ENCODE measurements at regions not wholly inside any gene's neighbourhood (a gene's known extent, or its start where the extent isn't known, plus 50 kb on each side); places are given as distances from the start of the nearest gene placed in this dataset.
"Not testable (repeated sequence)": the region's sequence is repeated elsewhere in the genome, so short reads cannot be mapped to it uniquely, and the experiment has no call there.

- DNase-seq = no peak
Observed at GRCh38 chr5:145056800-145057199, 778.3 kb downstream of the PRELID2 start.

GRCh38 chr5:145050181-145050580 is 785.0 kb downstream of the PRELID2 start:
- DNase-seq = no peak

- DNase-seq = no peak
Observed at GRCh38 chr5:145044970-145045369, 790.2 kb downstream of the PRELID2 start.

GRCh38 chr5:145028626-145029025 is 806.5 kb downstream of the PRELID2 start:
- DNase-seq = no peak

GRCh38 chr5:145027286-145027685 is 807.9 kb downstream of the PRELID2 start:
- no peak for DNase-seq

GRCh38 chr5:145025775-145026174 is 809.4 kb downstream of the PRELID2 start:
- no peak for DNase-seq

- DNase-seq = no peak
Observed at GRCh38 chr5:145015146-145015545, 820.0 kb downstream of the PRELID2 start.

- no peak for DNase-seq
Observed at GRCh38 chr5:145014109-145014508, 821.0 kb downstream of the PRELID2 start.

GRCh38 chr5:145010834-145011233 is 824.3 kb downstream of the PRELID2 start:
- DNase-seq = no peak

- DNase-seq = no peak
Observed at GRCh38 chr5:145008876-145009530, 826.1 kb downstream of the PRELID2 start.

- not testable (repeated sequence) for DNase-seq
Observed at GRCh38 chr5:144994356-144994755, 823.7 kb downstream of the KCTD16 start.

GRCh38 chr5:144983101-144983500 is 812.4 kb downstream of the KCTD16 start:
- no peak for DNase-seq

- DNase-seq = no peak
Observed at GRCh38 chr5:144979516-144980264, 809.0 kb downstream of the KCTD16 start.

- no peak for DNase-seq
Observed at GRCh38 chr5:144972317-144972716, 801.6 kb downstream of the KCTD16 start.

GRCh38 chr5:144971108-144971850 is 800.6 kb downstream of the KCTD16 start:
- DNase-seq = no peak

GRCh38 chr5:144960296-144960695 is 789.6 kb downstream of the KCTD16 start:
- DNase-seq = no peak

GRCh38 chr5:144958002-144958401 is 787.3 kb downstream of the KCTD16 start:
- DNase-seq = no peak

- no peak for DNase-seq
Observed at GRCh38 chr5:144950996-144951395, 780.3 kb downstream of the KCTD16 start.

- DNase-seq = no peak
Observed at GRCh38 chr5:144947023-144947422, 776.4 kb downstream of the KCTD16 start.

- DNase-seq = no peak
Observed at GRCh38 chr5:144945503-144945902, 774.8 kb downstream of the KCTD16 start.

GRCh38 chr5:144944936-144945335 is 774.3 kb downstream of the KCTD16 start:
- no peak for DNase-seq

GRCh38 chr5:144941004-144941403 is 770.3 kb downstream of the KCTD16 start:
- no peak for DNase-seq

- no peak for DNase-seq
Observed at GRCh38 chr5:144918371-144918770, 747.7 kb downstream of the KCTD16 start.

GRCh38 chr5:144915452-144915851 is 744.8 kb downstream of the KCTD16 start:
- no peak for DNase-seq

All from NCI-H1436 (cell line).